K562 (cell line): ENCODE measurements at regions not wholly inside any gene's neighbourhood (a gene's known extent, or its start where the extent isn't known, plus 50 kb on each side); places are given as distances from the start of the nearest gene placed in this dataset.

Source experiments
- BHLHE40 ChIP-seq: IDR thresholded peaks from 2 replicates; pipeline ENCODE4 v1.6.1; 2011; ENCODE audit warnings: low read length, improper control_type of control experiment
- CTCF ChIP-seq, 3 experiments: IDR thresholded peaks in 2 of 3; conservative IDR thresholded peaks in 1 of 3; 2 replicates each; pipeline ENCODE4 v1.5.1; 2011 to 2012; ENCODE audit warnings: low read length in 3 of 3, mild to moderate bottlenecking in 3 of 3, control low read depth in 2 of 3, improper control_type of control experiment in 1 of 3, inconsistent platforms in 1 of 3, low read depth in 1 of 3, mixed read lengths in 1 of 3, moderate library complexity in 1 of 3; ENCODE audit not compliant: insufficient read depth in 2 of 3
- HMGXB4 ChIP-seq: sonication (generic); formaldehyde crosslinking; IDR thresholded peaks from 2 replicates; pipeline ENCODE4 v1.8.1; 2023; ENCODE audit warnings: mild to moderate bottlenecking, missing genetic modification reagents
- MXI1 ChIP-seq: IDR thresholded peaks from 2 replicates; pipeline ENCODE4 v1.6.1; 2011; ENCODE audit warnings: low read depth, mild to moderate bottlenecking, improper control_type of control experiment, low read length
- POLR2A ChIP-seq: fragments of 450-650 bp; conservative IDR thresholded peaks from 2 replicates; pipeline ENCODE4 v1.6.1; 2016
- POLR2AphosphoS5 ChIP-seq: IDR thresholded peaks from 2 replicates; pipeline ENCODE4 v1.6.1; 2011; ENCODE audit warnings: mild to moderate bottlenecking, low read depth, low read length, moderate library complexity; ENCODE audit not compliant: control insufficient read depth, insufficient read depth
- RBBP5 ChIP-seq: fragments of 200-600 bp; sonication (generic); IDR thresholded peaks from 2 replicates; pipeline ENCODE4 v1.6.1; 2012; ENCODE audit warnings: borderline replicate concordance, mild to moderate bottlenecking, low read length, control low read depth, inconsistent platforms; ENCODE audit not compliant: insufficient read depth, poor library complexity, severe bottlenecking
- YY1 ChIP-seq, 3 experiments: IDR thresholded peaks; 2 replicates each; pipeline ENCODE4 v1.6.1; 2011; ENCODE audit warnings: low read length in 2 of 3, mild to moderate bottlenecking in 2 of 3, moderate library complexity in 2 of 3, borderline replicate concordance in 1 of 3, control low read depth in 1 of 3, low read depth in 1 of 3; ENCODE audit not compliant: insufficient read depth in 3 of 3, insufficient replicate concordance in 2 of 3, control insufficient read depth in 1 of 3, insufficient read length in 1 of 3; ENCODE audit errors: extremely low read depth in 1 of 3
- ZFP30 ChIP-seq: fragments of 250-450 bp; sonication (Bioruptor Pico); IDR thresholded peaks from 2 replicates; pipeline ENCODE4 v1.8.0; 2022; ENCODE audit warnings: moderate library complexity, mild to moderate bottlenecking, inconsistent platforms, borderline replicate concordance
- ZNF395 ChIP-seq: fragments of 200-800 bp; sonication (Bioruptor generic); IDR thresholded peaks from 2 replicates; pipeline ENCODE4 v1.6.1; 2017; ENCODE audit warnings: missing genetic modification characterization, missing compliant biosample characterization
- TF ChIP-seq, protein P1 (sequence below): IDR thresholded peaks from 2 replicates; pipeline ENCODE4 v1.6.1; 2011; ENCODE audit warnings: borderline replicate concordance, low read depth, mild to moderate bottlenecking, moderate library complexity, low read length; ENCODE audit not compliant: insufficient read depth, poor library complexity, severe bottlenecking
- TF ChIP-seq, protein P2 (sequence below), 2 experiments: fragments of 450-650 bp; formaldehyde crosslinking in 1 of 2; IDR thresholded peaks; 2 replicates each; pipeline versions ENCODE4 v1.4.0 to v1.6.1; 2014 to 2020; ENCODE audit warnings: mild to moderate bottlenecking in 2 of 2, borderline replicate concordance in 1 of 2, low read depth in 1 of 2

- TF ChIP-seq CTCF (IDR thresholded peaks at IDR 0.05 in 2 of 3, conservative IDR thresholded peaks at IDR 0.05 in 1 of 3; ENCODE audit: insufficient read depth in 2 of 3, low read depth in 1 of 3, low read length in 3 of 3) (no peak), RBBP5 (no peak), ZNF395 (CRISPR knock-in tag) (no peak), MXI1 (no peak), YY1 (IDR thresholded peaks at IDR 0.05; ENCODE audit: borderline replicate concordance in 1 of 3, control insufficient read depth in 1 of 3, extremely low read depth in 1 of 3, insufficient read depth in 3 of 3, insufficient read length in 1 of 3, insufficient replicate concordance in 2 of 3, low read depth in 1 of 3, low read length in 2 of 3) (no peak), POLR2AphosphoS5 (no peak), POLR2A (no peak), HMGXB4 (CRISPR knock-in tag) (no peak), ZFP30 (no peak), BHLHE40 (no peak)
- TF ChIP-seq, protein P1, sequence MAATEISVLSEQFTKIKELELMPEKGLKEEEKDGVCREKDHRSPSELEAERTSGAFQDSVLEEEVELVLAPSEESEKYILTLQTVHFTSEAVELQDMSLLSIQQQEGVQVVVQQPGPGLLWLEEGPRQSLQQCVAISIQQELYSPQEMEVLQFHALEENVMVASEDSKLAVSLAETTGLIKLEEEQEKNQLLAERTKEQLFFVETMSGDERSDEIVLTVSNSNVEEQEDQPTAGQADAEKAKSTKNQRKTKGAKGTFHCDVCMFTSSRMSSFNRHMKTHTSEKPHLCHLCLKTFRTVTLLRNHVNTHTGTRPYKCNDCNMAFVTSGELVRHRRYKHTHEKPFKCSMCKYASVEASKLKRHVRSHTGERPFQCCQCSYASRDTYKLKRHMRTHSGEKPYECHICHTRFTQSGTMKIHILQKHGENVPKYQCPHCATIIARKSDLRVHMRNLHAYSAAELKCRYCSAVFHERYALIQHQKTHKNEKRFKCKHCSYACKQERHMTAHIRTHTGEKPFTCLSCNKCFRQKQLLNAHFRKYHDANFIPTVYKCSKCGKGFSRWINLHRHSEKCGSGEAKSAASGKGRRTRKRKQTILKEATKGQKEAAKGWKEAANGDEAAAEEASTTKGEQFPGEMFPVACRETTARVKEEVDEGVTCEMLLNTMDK = no peak
- TF ChIP-seq, protein P2, sequence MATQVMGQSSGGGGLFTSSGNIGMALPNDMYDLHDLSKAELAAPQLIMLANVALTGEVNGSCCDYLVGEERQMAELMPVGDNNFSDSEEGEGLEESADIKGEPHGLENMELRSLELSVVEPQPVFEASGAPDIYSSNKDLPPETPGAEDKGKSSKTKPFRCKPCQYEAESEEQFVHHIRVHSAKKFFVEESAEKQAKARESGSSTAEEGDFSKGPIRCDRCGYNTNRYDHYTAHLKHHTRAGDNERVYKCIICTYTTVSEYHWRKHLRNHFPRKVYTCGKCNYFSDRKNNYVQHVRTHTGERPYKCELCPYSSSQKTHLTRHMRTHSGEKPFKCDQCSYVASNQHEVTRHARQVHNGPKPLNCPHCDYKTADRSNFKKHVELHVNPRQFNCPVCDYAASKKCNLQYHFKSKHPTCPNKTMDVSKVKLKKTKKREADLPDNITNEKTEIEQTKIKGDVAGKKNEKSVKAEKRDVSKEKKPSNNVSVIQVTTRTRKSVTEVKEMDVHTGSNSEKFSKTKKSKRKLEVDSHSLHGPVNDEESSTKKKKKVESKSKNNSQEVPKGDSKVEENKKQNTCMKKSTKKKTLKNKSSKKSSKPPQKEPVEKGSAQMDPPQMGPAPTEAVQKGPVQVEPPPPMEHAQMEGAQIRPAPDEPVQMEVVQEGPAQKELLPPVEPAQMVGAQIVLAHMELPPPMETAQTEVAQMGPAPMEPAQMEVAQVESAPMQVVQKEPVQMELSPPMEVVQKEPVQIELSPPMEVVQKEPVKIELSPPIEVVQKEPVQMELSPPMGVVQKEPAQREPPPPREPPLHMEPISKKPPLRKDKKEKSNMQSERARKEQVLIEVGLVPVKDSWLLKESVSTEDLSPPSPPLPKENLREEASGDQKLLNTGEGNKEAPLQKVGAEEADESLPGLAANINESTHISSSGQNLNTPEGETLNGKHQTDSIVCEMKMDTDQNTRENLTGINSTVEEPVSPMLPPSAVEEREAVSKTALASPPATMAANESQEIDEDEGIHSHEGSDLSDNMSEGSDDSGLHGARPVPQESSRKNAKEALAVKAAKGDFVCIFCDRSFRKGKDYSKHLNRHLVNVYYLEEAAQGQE (IDR thresholded peaks at IDR 0.05; ENCODE audit: borderline replicate concordance) = no peak
- TF ChIP-seq, protein P2 (CRISPR knock-in tag; IDR thresholded peaks at IDR 0.05; ENCODE audit: low read depth) = no peak
Observed at GRCh38 chr9:73573235-73573634, 421.6 kb downstream of the ANXA1 start.
